GM19239 (cell line): ENCODE measurements at regions not wholly inside any gene's neighbourhood (a gene's known extent, or its start where the extent isn't known, plus 50 kb on each side); places are given as distances from the start of the nearest gene placed in this dataset.

Source experiments
- DNase-seq: peaks from one replicate; pipeline ENCODE4 v3.0.0; 2011; ENCODE audit warnings: low spot score; ENCODE audit not compliant: insufficient read length
- FAIRE-seq: peaks from 2 replicates; lab custom pipeline; 2011; peaks lifted over from hg19 to GRCh38; lab: Jason Lieb, UNC

DNA sequence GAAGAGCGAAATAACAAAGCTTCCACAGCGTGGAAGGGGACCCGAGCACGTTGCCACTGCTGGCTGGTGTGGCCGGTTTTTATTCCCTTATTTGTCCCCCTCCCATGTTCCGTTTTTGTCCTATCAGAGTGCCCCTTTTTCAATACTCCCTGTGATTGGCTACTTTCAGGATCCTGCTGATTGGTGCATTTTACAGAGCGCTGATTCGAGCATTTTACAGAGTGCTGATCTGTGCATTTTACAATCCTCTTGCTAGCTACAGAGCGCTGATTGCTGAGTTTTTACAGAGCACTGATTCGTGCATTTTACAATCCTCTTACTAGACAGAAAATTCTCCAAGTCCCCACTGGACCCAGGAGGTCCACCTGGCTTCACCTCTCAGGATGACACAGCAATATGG, 250.9 kb upstream of the EPHA5 start:
- DNase-seq (no peak), FAIRE-seq (no peak)

DNA sequence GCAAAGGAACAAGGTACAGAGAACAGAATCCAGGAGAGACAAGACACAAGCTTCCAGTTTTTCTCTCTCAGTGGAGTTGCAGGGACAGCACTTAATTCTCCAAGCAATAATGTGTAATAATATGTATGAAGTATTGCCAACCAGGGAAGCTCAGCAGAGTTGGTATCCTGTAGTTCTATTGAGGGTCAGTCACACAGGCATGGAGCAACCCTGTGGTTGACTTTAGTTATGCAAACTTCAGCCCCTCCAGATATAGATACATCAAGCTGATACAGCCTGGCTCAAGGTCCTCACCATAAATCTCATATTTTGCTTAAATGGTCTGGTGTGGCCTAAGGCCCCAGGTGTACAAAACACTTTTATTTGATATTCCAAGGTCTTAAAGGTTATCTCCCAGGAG, 248.6 kb upstream of the EPHA5 start:
- no peak for DNase-seq
- no peak for FAIRE-seq

DNA sequence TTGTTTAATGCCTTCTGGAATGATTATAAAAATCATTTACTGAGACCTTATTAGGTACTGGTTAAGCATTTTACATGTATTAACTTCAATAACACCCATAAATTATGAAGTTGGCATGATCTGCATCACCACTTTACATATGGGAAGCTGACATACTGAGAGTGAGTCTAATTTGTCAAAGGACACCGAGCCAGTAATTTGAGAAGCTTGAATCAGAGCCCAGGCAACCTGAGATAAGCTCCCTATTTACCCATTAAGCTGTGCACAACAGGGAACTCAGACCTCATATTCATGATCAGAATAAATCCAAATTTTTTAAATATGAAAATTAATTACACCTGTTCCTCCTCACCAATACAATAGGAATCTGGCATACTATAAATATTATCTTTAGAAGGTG, 247.9 kb upstream of the EPHA5 start:
- FAIRE-seq (no peak), DNase-seq (no peak)

DNA sequence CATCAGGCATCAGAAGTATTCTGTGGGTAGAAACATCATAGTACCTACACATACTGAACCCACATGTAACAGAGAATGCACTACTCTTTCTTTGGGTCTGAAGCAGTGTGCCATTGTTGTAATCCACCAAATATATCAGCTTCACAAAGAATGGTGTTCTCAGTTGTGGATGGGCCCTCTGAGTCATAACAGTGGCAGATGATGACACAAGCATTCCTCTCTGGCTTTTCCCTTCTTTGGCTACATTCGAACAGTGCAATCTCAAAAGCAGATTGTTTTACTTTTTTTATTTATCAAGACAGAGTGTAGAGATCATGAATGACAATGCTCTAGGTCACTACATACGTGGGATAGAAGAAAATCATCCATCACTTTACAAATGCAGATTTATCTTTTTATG, 247.2 kb upstream of the EPHA5 start:
- FAIRE-seq = no peak
- DNase-seq = no peak

DNA sequence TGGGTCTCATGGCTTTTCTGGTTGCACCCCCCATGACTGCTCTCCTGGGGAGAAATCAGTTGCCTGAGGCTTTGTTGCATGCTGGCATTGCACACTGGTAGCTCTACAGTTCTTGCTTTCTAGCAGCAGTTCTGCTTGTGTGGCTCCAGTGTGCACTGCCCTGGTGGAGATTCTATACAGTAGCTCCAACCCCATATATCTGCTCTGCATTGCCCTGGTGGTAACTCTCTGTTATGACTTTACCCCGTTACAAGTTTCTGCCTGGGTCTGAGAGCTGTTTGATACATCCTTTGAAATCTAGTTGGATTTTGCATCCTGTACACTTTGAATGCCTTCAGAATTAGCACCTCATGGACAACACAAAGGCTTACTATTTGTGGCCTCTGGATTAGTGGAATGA, 241.4 kb upstream of the EPHA5 start:
- no peak for FAIRE-seq
- no peak for DNase-seq

DNA sequence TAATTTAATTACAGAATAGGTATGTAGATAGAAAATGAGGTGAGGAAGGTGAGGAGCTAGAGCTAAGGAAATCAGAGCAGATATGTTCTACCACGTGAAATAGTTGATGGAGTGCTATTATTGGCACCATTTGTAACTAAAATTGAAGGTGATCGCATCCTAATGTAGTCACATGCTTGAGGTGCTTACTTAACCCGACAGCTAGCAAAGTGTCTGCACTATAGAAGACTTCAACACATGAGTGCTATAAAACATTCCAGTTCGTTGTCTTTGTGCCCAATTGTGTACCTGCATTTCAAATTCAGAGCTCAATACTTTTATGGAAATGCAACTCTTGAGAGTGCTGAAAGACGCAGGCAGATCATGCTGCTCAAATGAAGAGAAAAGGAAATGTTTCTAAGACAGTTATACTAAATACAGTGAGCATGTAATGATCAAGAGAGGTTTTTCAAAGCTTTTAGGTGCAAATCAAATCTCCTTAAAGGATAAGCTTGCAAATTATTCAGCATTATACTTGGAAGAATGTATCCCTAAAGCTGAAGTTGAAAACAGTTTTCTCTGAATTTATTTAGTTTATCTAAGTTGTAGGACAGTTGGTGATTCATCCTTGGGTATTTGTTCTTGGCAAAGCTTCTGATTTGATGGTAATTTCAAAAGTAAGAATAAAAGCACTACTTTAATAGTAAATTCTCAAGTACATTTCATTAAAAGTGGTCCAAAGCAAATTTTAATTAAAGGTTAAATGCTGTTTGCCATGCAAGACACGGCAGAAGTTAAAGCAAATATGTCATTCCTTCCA, 223.9 kb upstream of the EPHA5 start:
- DNase-seq = no peak
- FAIRE-seq = no peak

DNA sequence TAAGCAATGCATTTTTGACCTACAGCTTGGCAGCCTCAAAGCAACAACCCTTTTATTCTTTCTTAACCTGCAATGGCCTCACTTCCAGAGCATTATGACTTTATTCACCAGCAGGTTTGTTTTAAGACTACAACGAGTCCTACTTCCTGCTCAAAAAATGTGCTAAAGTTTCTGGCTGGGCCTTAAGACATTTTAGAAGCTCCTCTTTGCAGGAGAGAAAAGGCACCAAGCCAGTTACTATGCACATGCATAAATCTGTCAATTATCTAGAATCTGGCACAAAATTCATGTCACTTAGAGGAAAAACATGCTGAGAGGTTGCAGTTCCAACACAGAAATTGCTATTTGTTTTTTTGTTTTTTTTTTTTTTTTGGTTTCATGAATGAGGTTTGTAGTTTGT, 223.0 kb upstream of the EPHA5 start:
- no peak for FAIRE-seq
- DNase-seq = no peak

DNA sequence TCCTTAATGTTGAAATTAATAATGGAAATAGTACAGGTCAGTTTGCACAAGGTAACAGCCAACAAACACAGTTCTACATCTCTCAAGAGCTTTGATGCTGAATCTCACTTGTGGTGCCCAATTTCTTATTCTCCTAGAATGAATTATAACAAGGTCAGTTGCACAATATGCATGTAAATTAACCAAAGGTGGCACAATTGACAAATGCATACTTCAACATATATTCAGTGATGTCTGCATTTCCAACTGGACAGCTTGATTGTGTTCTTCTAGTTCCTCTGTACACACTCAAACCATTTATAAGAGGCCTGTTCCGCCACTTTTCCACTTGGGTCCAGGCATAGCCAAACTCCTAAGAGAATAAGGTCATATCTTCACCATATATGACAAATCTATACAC, 210.3 kb upstream of the EPHA5 start:
- no peak for FAIRE-seq
- DNase-seq = no peak

DNA sequence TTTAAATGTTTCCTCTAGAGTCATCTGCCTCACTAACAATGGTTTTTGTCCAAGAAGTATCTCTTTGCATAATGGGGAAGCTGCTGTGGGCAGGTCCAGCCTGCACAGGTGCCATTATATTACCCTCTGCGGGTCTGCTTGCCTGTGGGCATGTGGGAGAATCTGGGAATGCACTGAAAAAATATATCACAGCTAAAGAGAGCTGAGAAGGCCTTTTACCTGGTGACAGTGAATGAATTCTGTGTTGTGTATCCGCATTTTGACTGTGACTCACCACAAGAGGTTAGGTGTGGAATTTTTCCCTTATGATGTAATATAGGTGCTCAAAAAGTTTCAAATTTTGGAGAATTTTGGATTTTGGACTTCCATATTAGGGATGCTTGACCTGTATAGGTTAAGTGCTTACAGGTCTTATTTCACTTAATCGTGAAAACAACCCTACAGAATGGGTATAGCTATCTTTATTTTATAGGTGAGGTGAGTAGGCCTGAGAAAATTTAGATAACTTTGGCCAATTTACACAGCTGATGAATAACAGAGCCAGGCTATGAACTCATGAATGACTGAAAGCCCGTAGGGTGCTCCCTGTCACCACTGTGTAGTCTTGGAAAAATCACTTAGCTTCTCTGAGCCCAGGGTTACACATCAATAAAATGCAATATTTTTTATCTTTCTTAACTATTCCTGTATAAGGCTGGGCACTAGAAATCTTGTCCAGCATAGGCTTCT, 198.0 kb upstream of the EPHA5 start:
- no peak for DNase-seq
- no peak for FAIRE-seq

DNA sequence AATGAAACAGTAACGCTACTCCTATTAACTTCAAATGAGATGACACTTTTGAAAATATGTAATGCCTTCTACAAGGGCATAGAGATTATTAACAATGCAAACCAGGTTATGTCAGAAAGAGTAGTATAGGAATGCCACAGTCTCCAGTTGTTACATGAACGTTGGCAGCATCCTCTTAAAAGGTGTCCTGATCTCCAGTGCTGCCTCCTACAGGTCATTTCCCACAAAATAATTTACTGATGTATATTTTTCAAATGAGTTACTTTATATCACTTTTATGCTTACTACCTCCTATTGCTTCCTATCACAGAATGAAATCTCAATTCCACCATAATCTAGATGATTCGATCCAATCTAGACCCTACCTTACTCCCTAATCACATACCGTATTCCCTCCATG, 195.2 kb upstream of the EPHA5 start:
- FAIRE-seq = no peak
- no peak for DNase-seq

DNA sequence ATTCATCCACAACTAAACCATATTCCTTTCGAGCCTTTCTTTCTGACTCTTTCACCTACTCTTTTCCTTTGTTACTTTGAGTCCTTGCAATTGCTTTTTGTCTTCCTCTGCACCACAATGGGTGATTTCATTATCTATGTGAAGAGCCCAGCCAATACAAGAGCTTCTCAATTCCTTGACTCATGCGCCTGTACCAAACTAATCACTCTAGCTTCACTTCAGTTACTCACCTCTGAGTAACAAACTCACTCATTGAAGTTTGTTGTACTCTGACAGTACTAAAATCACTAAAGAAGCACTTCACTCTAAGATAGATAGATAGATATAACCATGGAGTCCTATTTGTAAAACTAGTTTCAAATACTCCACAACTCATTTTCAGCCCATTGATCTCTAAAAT, 191.7 kb upstream of the EPHA5 start:
- DNase-seq (no peak), FAIRE-seq (no peak)

DNA sequence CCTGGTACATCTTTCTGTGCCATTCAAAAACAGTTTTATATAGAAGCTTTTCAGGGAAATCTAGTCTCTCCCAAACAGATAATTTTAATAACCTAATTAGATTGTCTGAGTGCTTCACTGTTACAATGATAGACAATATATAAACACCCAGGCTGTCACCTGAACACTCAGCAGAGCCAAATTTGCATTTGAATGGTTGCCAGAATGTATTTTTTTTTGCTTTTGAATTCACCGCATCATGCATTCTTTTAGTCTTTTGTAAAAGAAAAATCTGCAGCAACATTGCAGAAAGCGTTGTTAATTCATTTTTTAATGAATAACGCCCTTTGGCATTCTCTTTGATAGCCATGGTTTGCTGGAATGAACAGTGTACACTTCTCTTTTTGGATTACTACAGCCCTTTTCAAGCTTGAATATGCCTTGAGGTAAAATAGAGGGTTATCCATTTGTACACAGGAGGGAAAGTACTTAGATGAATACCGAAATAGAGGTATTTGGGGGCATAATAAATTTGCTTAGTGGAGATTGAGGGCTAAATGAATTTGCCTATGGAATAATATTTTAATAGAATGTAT, 175.0 kb upstream of the EPHA5 start:
- no peak for FAIRE-seq
- DNase-seq = no peak

DNA sequence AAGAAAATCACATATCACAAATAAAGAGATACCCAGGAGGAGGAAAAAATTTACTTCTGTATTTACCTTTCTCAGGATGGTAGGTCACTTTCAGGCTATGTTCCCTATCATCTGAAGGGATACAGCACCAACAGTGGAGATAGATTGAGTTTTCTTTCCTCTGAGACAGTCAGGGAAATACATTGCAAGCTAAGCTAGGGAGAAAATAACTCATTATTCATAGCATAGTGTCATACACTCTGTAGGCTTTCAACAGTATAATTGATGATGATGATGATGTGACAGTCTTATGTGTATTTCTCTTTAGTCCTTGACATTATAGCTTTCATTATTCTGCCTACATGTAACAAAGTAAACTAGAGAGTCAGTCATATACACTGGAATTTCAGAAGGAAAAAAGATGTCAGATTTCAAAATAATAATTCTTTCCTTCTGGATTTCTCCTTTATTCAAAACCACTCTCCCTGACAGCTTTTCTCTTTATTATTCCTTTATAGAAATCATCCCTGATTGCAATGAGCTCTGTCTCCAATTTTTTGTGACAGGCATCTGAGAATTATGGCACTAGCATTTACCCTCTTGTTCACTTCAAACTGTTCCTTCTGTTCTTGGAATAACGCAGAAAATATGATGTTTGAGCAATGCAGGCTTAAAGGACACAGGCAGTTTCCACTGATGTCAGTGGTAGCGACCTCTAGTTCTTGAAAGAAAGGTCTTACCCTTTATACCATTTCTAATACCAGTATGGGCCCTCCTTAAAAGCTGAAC, 169.1 kb upstream of the EPHA5 start:
- no peak for DNase-seq
- FAIRE-seq = no peak

DNA sequence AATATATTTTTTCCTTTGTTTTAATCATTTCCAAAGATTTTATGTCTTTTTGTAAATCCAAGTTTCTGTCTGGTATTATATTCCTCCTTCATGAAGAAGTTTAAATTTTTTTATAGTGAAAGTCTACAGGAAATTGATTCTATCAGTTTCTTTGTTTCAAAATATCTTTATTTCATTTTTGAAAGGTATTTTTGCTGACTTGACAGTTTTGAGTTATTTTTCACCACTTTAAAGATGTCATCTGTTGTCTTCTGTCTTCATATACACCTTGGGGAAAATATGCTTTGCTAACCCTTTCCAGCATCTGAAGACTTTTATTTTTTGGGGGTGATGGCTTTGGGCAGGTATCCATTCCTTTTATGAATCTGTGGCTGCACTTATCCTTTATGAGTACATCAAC, 164.4 kb upstream of the EPHA5 start:
- FAIRE-seq = no peak
- DNase-seq = no peak

DNA sequence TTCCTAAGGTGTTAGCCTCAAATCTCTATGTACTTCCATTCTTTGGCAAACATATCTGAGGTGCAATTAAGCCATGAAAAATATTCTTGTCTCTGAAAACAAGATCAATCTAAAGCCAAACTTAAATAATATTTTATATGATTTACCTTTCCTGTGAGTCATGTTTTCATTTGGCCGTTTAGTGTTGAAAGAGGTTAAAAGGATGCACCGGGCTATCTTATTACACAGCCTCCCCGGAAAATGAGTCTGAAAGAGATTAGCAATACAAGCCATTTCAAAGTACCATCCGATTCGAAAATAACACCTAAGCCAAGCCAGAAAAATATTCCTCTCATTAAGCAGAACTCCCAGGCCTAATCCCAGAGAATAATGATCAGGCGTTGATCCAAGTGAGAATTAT, 161.5 kb upstream of the EPHA5 start:
- no peak for DNase-seq

DNA sequence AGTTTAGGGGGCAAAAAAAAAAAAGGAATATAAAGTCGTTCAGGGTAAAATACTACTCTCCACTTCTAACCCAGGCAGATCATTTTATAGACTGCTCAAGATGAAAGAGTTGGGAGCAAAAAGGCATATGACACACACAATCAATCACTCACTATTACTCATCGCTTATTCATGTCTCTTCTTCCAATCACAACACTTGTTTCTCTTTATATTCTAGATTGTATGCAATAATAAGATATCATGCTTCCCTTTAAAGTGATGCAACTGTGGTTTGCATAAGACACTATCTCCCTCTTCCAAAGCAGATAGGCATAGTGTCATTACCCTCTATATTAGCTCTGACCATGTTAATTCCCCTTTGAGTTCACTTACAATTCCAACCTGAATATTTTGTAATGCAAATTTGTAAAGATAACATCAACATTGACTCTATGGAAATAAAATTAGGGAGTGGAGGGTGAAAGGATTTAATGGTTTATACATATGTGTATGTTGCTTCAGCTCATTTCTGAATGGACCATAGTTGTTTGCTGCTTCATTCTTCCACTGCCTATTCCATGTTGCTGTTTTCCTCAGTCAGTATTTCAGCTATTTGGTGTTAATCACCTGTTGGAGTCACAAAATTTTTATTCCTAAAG, 154.9 kb upstream of the EPHA5 start:
- no peak for FAIRE-seq

More for the DNA sequence above, 161.5 kb upstream of the EPHA5 start:
- FAIRE-seq = no peak

DNA sequence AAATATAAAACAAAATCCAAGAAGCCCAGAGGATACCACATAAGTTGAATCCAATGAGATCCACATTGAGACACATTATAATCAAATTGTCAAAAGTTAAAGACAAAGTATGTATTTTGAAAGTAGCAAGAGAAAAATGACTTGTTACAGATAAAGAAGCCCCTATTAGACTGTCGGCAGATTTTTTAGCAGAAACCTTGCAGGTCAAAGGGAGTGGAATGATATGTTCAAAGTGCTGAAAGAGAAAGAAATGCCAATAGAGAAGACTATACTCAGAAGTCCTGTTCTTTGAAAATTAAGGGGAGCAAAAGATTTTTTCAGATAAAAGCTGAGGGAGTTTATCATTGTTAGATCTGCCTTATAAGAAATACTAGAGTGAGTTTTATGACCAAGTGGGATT, 148.9 kb upstream of the EPHA5 start:
- no peak for FAIRE-seq
- DNase-seq = no peak

More for the DNA sequence above, 154.9 kb upstream of the EPHA5 start:
- DNase-seq = no peak

DNA sequence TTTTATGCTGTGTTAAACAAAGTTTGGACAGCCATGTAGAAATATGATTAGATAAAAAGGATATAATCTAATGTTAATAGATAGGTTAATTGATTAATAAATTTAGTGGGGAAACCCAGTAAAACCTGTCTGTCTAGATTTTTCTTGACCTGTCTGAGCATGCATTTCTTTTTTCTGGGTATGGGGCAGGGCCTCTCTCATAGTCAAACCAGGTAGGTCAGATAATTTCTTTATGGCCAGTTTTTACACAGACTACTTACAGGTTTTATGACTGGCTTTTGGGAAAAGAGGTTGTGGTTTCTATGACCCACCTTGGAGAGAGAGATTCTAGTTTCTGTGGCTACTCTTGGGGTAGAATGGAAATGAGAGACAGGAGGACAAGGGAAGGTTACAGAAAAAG, 135.6 kb upstream of the EPHA5 start:
- no peak for FAIRE-seq

DNA sequence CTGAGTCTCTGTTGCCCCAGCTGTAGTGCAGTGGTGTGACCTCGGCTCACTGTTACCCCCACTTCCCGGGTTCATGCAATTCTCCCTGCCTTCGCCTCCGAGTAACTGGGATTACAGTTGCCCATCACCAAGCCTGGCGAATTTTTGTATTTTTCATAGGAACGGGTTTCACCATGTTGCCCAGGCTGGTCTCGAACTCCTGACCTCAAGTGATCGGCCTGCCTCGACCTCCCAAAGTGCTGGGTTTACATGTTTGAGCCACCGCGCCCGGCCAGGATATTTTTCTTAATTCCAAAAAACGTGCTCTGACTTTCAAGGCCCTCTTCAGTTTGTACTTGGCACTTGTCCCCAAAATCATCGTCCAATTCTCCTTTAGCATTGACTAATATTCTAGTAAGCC, 129.2 kb upstream of the EPHA5 start:
- FAIRE-seq (no peak), DNase-seq (no peak)

More for the DNA sequence above, 135.6 kb upstream of the EPHA5 start:
- no peak for DNase-seq

DNA sequence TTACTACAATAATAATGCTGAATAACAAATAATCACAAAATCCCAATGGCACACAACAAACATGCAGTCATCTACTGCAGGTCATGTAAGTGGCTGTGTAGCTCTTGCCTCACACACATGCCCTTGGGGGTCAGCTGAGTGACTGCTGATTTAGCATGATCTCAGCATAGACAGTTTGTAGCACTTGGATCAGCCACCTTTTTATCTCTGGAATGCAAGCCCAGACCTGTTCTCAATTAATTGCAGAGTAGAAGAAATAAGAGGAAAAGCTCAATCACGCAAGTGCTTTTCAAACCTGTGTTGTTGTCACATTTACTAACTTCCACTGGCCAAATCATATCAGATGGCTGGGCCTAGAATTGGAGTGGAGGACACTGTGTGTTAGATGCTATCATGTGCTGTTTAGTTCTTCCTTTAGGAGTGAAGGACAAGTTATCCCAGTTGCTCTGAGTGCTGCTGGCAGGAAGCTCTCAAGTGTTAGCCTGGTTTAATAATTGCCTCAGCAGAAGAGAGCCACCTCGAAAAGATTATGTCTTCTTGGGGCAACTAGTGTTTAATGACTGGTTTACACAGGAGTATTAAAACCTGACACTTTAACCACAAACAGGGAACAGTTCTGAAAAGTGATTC, 128.3 kb upstream of the EPHA5 start:
- FAIRE-seq (no peak), DNase-seq (no peak)
